Endothelial cell of umbilical vein (primary cell): ENCODE measurements at regions not wholly inside any gene's neighbourhood (a gene's known extent, or its start where the extent isn't known, plus 50 kb on each side); places are given as distances from the start of the nearest gene placed in this dataset.

Source experiments
- BruUV-seq: library from RNA; stranded (reverse); fragments of 400-500 nt; replicated peaks from 2 replicates; lab custom pipeline; 2021; lab: Mats Ljungman, UMichigan
- CTCF ChIA-PET: fragments of 300-600, 350-600 bp; sonication (Branson Sonifier 250); formaldehyde crosslinking; loops from one replicate; lab custom pipeline; 2021; ENCODE audit warnings: antibody characterized with exemption, inconsistent platforms; lab: Charles Lee
- POLR2A ChIA-PET: fragments of 300-600, 350-600 bp; sonication (Branson Sonifier 250); formaldehyde crosslinking; loops from one replicate; lab custom pipeline; 2021; ENCODE audit warnings: antibody characterized with exemption, inconsistent platforms; lab: Charles Lee
- DNase-seq: peaks from one replicate; pipeline ENCODE4 v3.0.0-alpha.2; 2011; ENCODE audit warnings: low read depth, low spot score
- FAIRE-seq: peaks from 2 replicates; lab custom pipeline; 2011; peaks lifted over from hg19 to GRCh38; lab: Jason Lieb, UNC
- H2AFZ ChIP-seq: 2 replicates; pipeline ENCODE4 v1.6.0; 2012; ENCODE audit warnings: low read depth, low read length, control low read depth, inconsistent platforms
- H3K27ac ChIP-seq: 2 replicates; pipeline ENCODE4 v1.5.1; 2011; ENCODE audit warnings: low read depth, mild to moderate bottlenecking, control low read depth, low read length, moderate library complexity; ENCODE audit not compliant: insufficient read depth
- H3K27me3 ChIP-seq, 2 experiments: 2 replicates each; pipeline versions ENCODE4 v1.6.0 to v1.6.1; 2011; ENCODE audit warnings: low read length in 2 of 2, mixed read lengths in 1 of 2; ENCODE audit not compliant: control insufficient read depth in 2 of 2, insufficient read depth in 2 of 2
- H3K36me3 ChIP-seq, 2 experiments: 2 replicates in 1 of 2; 3 replicates in 1 of 2; pipeline ENCODE4 v1.5.1; 2011; ENCODE audit warnings: low read length in 2 of 2, mild to moderate bottlenecking in 1 of 2, moderate library complexity in 1 of 2; ENCODE audit not compliant: control insufficient read depth in 2 of 2, insufficient read depth in 2 of 2; ENCODE audit errors: extremely low read depth in 1 of 2
- H3K4me1 ChIP-seq: 3 replicates; pipeline ENCODE4 v1.5.1; 2011; ENCODE audit warnings: mild to moderate bottlenecking, low read length; ENCODE audit not compliant: control insufficient read depth, insufficient read depth; ENCODE audit errors: extremely low read depth
- H3K4me2 ChIP-seq: 2 replicates; pipeline ENCODE4 v1.6.1; 2011; ENCODE audit warnings: low read length, control low read depth, mixed read lengths; ENCODE audit not compliant: insufficient read depth
- H3K4me3 ChIP-seq, 3 experiments: fragments of 200-600 bp in 1 of 3; sonication (generic), shearing (Covaris generic) in 1 of 3; replicated peaks in 1 of 3; 2 replicates each; pipeline ENCODE4 v1.5.1; 2011 to 2016; ENCODE audit warnings: control low read depth in 3 of 3, low read length in 3 of 3, mild to moderate bottlenecking in 2 of 3, inconsistent platforms in 1 of 3, low read depth in 1 of 3, moderate library complexity in 1 of 3; ENCODE audit not compliant: insufficient read depth in 1 of 3
- H3K79me2 ChIP-seq: 2 replicates; pipeline ENCODE4 v1.6.0; 2012; ENCODE audit warnings: low read length, inconsistent platforms; ENCODE audit not compliant: control insufficient read depth, insufficient read depth
- H3K9ac ChIP-seq: replicated peaks from 2 replicates; pipeline ENCODE3; 2011; ENCODE audit warnings: low read length, control low read depth; ENCODE audit not compliant: insufficient read depth; ENCODE audit errors: extremely low read depth
- H3K9me1 ChIP-seq: replicated peaks from 3 replicates; pipeline ENCODE4 v1.6.0; 2011; ENCODE audit warnings: mild to moderate bottlenecking, low read length; ENCODE audit not compliant: control insufficient read depth, insufficient read depth; ENCODE audit errors: extremely low read depth
- H3K9me3 ChIP-seq: replicated peaks from 2 replicates; pipeline ENCODE4 v1.5.1; 2012; ENCODE audit warnings: low read length, inconsistent platforms; ENCODE audit not compliant: control insufficient read depth, insufficient read depth
- H4K20me1 ChIP-seq: replicated peaks from 2 replicates; pipeline ENCODE3; 2011; ENCODE audit warnings: mild to moderate bottlenecking, low read length; ENCODE audit not compliant: control insufficient read depth, insufficient read depth; ENCODE audit errors: extremely low read depth
- EZH2 ChIP-seq: IDR thresholded peaks from 2 replicates; pipeline ENCODE4 v1.6.1; 2012; ENCODE audit warnings: borderline replicate concordance, low read depth, mild to moderate bottlenecking, moderate library complexity, low read length, inconsistent platforms; ENCODE audit not compliant: severe bottlenecking
- FOS ChIP-seq: IDR thresholded peaks from 2 replicates; pipeline ENCODE4 v1.6.1; 2011; ENCODE audit warnings: mild to moderate bottlenecking, low read length, moderate library complexity, borderline replicate concordance; ENCODE audit not compliant: insufficient read depth
- GATA2 ChIP-seq: IDR thresholded peaks from 2 replicates; pipeline ENCODE4 v1.7.0; 2011; ENCODE audit warnings: low read depth, mild to moderate bottlenecking, moderate library complexity, mixed read lengths, low read length; ENCODE audit not compliant: insufficient read length, insufficient read depth
- JUN ChIP-seq: IDR thresholded peaks from 2 replicates; pipeline ENCODE4 v1.6.1; 2011; ENCODE audit warnings: borderline replicate concordance, low read depth; ENCODE audit not compliant: insufficient read length, insufficient read depth
- MYC ChIP-seq: IDR thresholded peaks from one replicate; pipeline ENCODE4 v1.6.1; 2011; ENCODE audit warnings: mild to moderate bottlenecking, low read depth, low read length
- POLR2A ChIP-seq: IDR thresholded peaks from 2 replicates; pipeline ENCODE4 v1.6.1; 2012; ENCODE audit warnings: low read depth, mild to moderate bottlenecking, control low read depth, low read length
- POLR2AphosphoS5 ChIP-seq: IDR thresholded peaks from 2 replicates; pipeline ENCODE4 v1.6.1; 2012; ENCODE audit warnings: low read depth, mild to moderate bottlenecking, control low read depth, low read length, moderate library complexity; ENCODE audit not compliant: insufficient read depth
- dilution Hi-C: fragments of 300-500 bp; cut with MboI; formaldehyde crosslinking; loops from one replicate; pipeline ENCODE4 v1.15.0; 2019; ENCODE audit warnings: low sequenced_read_pairs; ENCODE audit not compliant: extremely low pct_ligation_motif_present
- intact Hi-C: fragments of 100-400 bp; cut with micrococcal nuclease; formaldehyde crosslinking; loops from one replicate; pipeline ENCODE4 v1.10.0; 2022
- TF ChIP-seq, protein P1 (sequence below): IDR thresholded peaks from 2 replicates; pipeline ENCODE4 v1.6.1; 2011; ENCODE audit not compliant: insufficient read depth, insufficient read length
- TF ChIP-seq, protein P2 (sequence below), 2 donors: IDR thresholded peaks; 1 replicate in 1 of 2; 2 replicates in 1 of 2; pipeline ENCODE4 v1.5.1; 2011; ENCODE audit warnings: low read length in 2 of 2, mild to moderate bottlenecking in 2 of 2, moderate library complexity in 2 of 2, control low read depth in 1 of 2, inconsistent platforms in 1 of 2, low read depth in 1 of 2; ENCODE audit not compliant: insufficient read depth in 1 of 2; ENCODE audit errors: extremely low read depth in 1 of 2

DNA sequence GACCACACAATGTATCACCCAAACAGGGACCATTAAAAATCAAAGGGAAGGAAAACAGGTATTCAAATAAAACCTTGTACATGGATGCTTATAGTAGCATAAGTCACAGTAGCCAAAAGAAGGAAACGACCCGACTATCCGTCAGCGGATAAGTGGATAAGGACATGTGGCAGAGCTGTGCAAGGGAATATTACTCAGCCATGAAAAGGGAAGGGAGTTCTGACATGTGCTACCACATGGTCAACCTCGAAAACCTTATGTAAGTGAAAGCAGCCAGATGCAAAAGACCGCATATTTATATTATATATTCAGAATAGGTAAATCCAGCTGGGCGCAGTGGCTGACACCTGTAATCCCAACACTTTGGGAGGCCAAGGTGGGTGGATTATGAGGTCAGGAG lies 193.3 kb downstream of the NPHP4 start:
- no peaks in the 10 kb centered on the region for H3K36me3 ChIP-seq
- no peak overlapping the region for H3K4me3 ChIP-seq
- no peaks in the 10 kb centered on the region for H3K9me1 ChIP-seq
- no peak overlapping the region for H3K27ac ChIP-seq
- intact Hi-C loops: no loop called here
- dilution Hi-C loops: no loop called here
- no peaks in the 10 kb centered on the region for H3K27me3 ChIP-seq
- BruUV-seq: no TSS peak
- H3K4me2 ChIP-seq: no peak overlapping the region
- H3K9ac ChIP-seq: no peak overlapping the region
- no peak for FAIRE-seq
- CTCF ChIA-PET: no interaction called here
- H2AFZ ChIP-seq: no peak overlapping the region
- H3K9me3 ChIP-seq: no peaks in the 10 kb centered on the region
- POLR2A ChIA-PET: no interaction called here
- DNase-seq: no peak
- no peaks in the 10 kb centered on the region for H4K20me1 ChIP-seq
- no peaks in the 10 kb centered on the region for H3K79me2 ChIP-seq
- H3K4me1 ChIP-seq: no peaks in the 10 kb centered on the region
- TF ChIP-seq MYC: no peak
- no peak for TF ChIP-seq EZH2
- TF ChIP-seq GATA2: no peak
- TF ChIP-seq JUN: no peak
- no peak for TF ChIP-seq POLR2A
- TF ChIP-seq, protein P1, sequence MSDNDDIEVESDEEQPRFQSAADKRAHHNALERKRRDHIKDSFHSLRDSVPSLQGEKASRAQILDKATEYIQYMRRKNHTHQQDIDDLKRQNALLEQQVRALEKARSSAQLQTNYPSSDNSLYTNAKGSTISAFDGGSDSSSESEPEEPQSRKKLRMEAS: no peak
- no peak for TF ChIP-seq POLR2AphosphoS5
- TF ChIP-seq, protein P2, sequence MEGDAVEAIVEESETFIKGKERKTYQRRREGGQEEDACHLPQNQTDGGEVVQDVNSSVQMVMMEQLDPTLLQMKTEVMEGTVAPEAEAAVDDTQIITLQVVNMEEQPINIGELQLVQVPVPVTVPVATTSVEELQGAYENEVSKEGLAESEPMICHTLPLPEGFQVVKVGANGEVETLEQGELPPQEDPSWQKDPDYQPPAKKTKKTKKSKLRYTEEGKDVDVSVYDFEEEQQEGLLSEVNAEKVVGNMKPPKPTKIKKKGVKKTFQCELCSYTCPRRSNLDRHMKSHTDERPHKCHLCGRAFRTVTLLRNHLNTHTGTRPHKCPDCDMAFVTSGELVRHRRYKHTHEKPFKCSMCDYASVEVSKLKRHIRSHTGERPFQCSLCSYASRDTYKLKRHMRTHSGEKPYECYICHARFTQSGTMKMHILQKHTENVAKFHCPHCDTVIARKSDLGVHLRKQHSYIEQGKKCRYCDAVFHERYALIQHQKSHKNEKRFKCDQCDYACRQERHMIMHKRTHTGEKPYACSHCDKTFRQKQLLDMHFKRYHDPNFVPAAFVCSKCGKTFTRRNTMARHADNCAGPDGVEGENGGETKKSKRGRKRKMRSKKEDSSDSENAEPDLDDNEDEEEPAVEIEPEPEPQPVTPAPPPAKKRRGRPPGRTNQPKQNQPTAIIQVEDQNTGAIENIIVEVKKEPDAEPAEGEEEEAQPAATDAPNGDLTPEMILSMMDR (IDR thresholded peaks at IDR 0.05; ENCODE audit: extremely low read depth in 1 of 2, insufficient read depth in 1 of 2, low read depth in 1 of 2, low read length in 2 of 2): no peak
- no peak for TF ChIP-seq FOS
